ENCODE measurements at regions not wholly inside any gene's neighbourhood (a gene's known extent, or its start where the extent isn't known, plus 50 kb on each side); places are given as distances from the start of the nearest gene placed in this dataset.

- TF ChIP-seq, protein P1, sequence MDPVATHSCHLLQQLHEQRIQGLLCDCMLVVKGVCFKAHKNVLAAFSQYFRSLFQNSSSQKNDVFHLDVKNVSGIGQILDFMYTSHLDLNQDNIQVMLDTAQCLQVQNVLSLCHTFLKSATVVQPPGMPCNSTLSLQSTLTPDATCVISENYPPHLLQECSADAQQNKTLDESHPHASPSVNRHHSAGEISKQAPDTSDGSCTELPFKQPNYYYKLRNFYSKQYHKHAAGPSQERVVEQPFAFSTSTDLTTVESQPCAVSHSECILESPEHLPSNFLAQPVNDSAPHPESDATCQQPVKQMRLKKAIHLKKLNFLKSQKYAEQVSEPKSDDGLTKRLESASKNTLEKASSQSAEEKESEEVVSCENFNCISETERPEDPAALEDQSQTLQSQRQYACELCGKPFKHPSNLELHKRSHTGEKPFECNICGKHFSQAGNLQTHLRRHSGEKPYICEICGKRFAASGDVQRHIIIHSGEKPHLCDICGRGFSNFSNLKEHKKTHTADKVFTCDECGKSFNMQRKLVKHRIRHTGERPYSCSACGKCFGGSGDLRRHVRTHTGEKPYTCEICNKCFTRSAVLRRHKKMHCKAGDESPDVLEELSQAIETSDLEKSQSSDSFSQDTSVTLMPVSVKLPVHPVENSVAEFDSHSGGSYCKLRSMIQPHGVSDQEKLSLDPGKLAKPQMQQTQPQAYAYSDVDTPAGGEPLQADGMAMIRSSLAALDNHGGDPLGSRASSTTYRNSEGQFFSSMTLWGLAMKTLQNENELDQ (CRISPR knock-in tag; IDR thresholded peaks at IDR 0.05; ENCODE audit: borderline replicate concordance), result no peak
These were observed 245.1 kb upstream of the C9orf72 start (continued) for GRCh38 chr9:27818348-27818747.

- Histone ChIP-seq H3K4me2 (ENCODE audit: insufficient read depth, low read length) (no peak overlapping the region), H2AFZ (ENCODE audit: low read depth, low read length) (no peak overlapping the region), H3K79me2 (ENCODE audit: control insufficient read depth, insufficient read depth, low read length) (no peaks in the 10 kb centered on the region), H4K20me1 (replicated peaks; ENCODE audit: control insufficient read depth, insufficient read depth, low read length) (no peaks in the 10 kb centered on the region), H3K36me3 (ENCODE audit: control insufficient read depth, insufficient read depth, low read length) (no peaks in the 10 kb centered on the region), H3K9me3 (replicated peaks; ENCODE audit: control insufficient read depth, insufficient read depth, low read depth, low read length) (no peaks in the 10 kb centered on the region), H3K4me3 (no peak overlapping the region), H3K9me1 (ENCODE audit: control insufficient read depth, insufficient read depth, low read length) (no peaks in the 10 kb centered on the region), H3K4me1 (replicated peaks in 1 of 2; ENCODE audit: control insufficient read depth in 2 of 2, insufficient read depth in 2 of 2, low read length in 2 of 2) (no peaks in the 10 kb centered on the region), H3K27me3 (ENCODE audit: control insufficient read depth in 2 of 2, insufficient read depth in 2 of 2, low read length in 2 of 2) (no peaks in the 10 kb centered on the region), H3K27ac (ENCODE audit: extremely low read depth, low read depth, low read length) (no peak overlapping the region), H3K9ac (ENCODE audit: insufficient read depth in 1 of 2, low read depth in 2 of 2, low read length in 2 of 2) (no peak overlapping the region)
- no peak for FAIRE-seq
- no TSS peak for BruUV-seq (replicated peaks)
- no CpG with 5 or more reads among the region's 4 CpGs for WGBS (ENCODE audit: insufficient coverage, low coverage, missing lambda C conversion rate)
- no peak for DNase-seq (ENCODE audit: extremely low read depth in 1 of 4, low spot score in 3 of 4)
- intact Hi-C loops (cut with micrococcal nuclease), result no loop called here
- ChIA-PET POLR2A (no interaction called here), CTCF (ENCODE audit: low intra/inter-chr PET ratio) (no interaction called here)
- ATAC-seq, result no peak
- in situ Hi-C loops (cut with MboI), result no loop called here
- TF ChIP-seq MEIS2 (IDR thresholded peaks at IDR 0.05; ENCODE audit: partially characterized antibody), result no peak
- TF ChIP-seq TRIM25 (IDR thresholded peaks at IDR 0.05; ENCODE audit: borderline replicate concordance), result no peak
- TF ChIP-seq, protein P2, sequence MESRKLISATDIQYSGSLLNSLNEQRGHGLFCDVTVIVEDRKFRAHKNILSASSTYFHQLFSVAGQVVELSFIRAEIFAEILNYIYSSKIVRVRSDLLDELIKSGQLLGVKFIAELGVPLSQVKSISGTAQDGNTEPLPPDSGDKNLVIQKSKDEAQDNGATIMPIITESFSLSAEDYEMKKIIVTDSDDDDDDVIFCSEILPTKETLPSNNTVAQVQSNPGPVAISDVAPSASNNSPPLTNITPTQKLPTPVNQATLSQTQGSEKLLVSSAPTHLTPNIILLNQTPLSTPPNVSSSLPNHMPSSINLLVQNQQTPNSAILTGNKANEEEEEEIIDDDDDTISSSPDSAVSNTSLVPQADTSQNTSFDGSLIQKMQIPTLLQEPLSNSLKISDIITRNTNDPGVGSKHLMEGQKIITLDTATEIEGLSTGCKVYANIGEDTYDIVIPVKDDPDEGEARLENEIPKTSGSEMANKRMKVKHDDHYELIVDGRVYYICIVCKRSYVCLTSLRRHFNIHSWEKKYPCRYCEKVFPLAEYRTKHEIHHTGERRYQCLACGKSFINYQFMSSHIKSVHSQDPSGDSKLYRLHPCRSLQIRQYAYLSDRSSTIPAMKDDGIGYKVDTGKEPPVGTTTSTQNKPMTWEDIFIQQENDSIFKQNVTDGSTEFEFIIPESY (CRISPR knock-in tag; IDR thresholded peaks at IDR 0.05), result no peak
- TF ChIP-seq BACH1 (tag; IDR thresholded peaks at IDR 0.05), result no peak
- no peak for TF ChIP-seq BMI1 (IDR thresholded peaks at IDR 0.05; ENCODE audit: low read length)
- TF ChIP-seq GATAD2A (IDR thresholded peaks at IDR 0.05), result no peak
- TF ChIP-seq HMGN3 (IDR thresholded peaks at IDR 0.05; ENCODE audit: borderline replicate concordance, extremely low read depth, insufficient read length, low read depth, low read length), result no peak
- TF ChIP-seq NEUROD1 (IDR thresholded peaks at IDR 0.05; ENCODE audit: borderline replicate concordance, low read depth, low read length, partially characterized antibody), result no peak
- TF ChIP-seq ZNF253 (CRISPR knock-in tag; conservative IDR thresholded peaks at IDR 0.05), result no peak
- TF ChIP-seq ZNF778 (CRISPR knock-in tag; IDR thresholded peaks at IDR 0.05), result no peak
- TF ChIP-seq GTF2E2 (tag; IDR thresholded peaks at IDR 0.05), result no peak
These were observed 255.6 kb upstream of the C9orf72 start for GRCh38 chr9:27828908-27829307.

Measured in K562 (cell line).